GM12891 (cell line): ENCODE measurements at regions not wholly inside any gene's neighbourhood (a gene's known extent, or its start where the extent isn't known, plus 50 kb on each side); places are given as distances from the start of the nearest gene placed in this dataset.

Source experiments
- PAX5 ChIP-seq: IDR thresholded peaks from 2 replicates; pipeline ENCODE4 v1.6.1; 2011; ENCODE audit warnings: low read length, moderate library complexity, mild to moderate bottlenecking; ENCODE audit not compliant: insufficient read depth, severe bottlenecking
- POLR2A ChIP-seq: IDR thresholded peaks from 2 replicates; pipeline ENCODE4 v1.6.1; 2011; ENCODE audit warnings: low read depth, low read length, control low read depth
- SPI1 ChIP-seq: IDR thresholded peaks from 2 replicates; pipeline ENCODE4 v1.6.1; 2011; ENCODE audit warnings: low read depth, low read length, control low read depth
- TAF1 ChIP-seq: IDR thresholded peaks from 2 replicates; pipeline ENCODE4 v1.6.1; 2011; ENCODE audit warnings: low read depth, low read length, control low read depth

DNA sequence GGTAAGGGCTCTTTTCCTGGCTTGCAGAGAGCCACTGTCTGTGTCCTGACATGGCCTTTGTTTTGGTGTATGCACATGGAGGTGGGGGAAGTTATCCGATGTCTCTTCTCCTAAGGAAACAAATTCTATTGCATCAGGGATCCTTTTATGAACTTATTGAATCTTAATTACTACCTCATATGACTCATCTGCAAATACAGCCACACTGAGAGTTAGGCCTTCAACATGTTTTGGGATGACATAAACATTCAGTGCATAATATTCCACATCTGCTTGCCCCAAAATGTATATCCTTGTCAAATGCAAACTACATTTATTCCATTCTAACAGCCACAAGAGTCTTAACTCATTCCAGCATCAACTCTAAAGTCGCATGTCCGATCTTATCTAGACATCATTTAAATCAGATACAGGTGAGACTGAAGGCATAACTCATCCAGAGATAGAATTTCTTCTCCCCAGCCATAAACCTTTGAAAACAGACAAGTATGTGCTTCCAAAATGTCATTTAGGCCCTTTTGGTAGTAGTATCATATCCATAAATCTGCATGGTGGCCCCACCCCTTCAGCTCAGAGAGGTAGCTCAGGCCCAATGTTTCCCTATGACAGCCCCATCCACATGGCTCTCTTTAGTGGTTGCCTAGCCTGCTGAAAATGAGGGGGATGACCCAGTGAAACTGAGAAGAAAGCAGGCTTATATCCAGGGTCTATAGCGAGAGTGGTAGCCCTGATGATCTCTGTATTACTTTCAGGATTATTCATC, 289.5 kb upstream of the ALCAM start:
- TF ChIP-seq POLR2A (no peak), TAF1 (no peak), PAX5 (no peak), SPI1 (no peak)
